Activated T-helper 2 cell treated with anti-CD3 and anti-CD28 coated beads, Interferon-gamma antibody, Interleukin-2, Interleukin-4, amounts not matched to agents 10 μg/mL and 5 μg/mL and 100 μg/mL, durations not matched to agents 14 hours and 24 hours and 36 hours (primary cell): ENCODE measurements at regions not wholly inside any gene's neighbourhood (a gene's known extent, or its start where the extent isn't known, plus 50 kb on each side); places are given as distances from the start of the nearest gene placed in this dataset.
"Not testable (repeated sequence)": the region's sequence is repeated elsewhere in the genome, so short reads cannot be mapped to it uniquely, and the experiment has no call there.

ENCODE experiments used
- DNase-seq: peaks from one replicate; pipeline ENCODE4 v3.0.0; 2021; ENCODE audit warnings: low spot score
- H3K27ac Mint-ChIP-seq: one replicate; pipeline ENCODE4 v1.8.0; 2021; ENCODE audit warnings: mixed read lengths
- H3K27me3 Mint-ChIP-seq: one replicate; pipeline ENCODE4 v1.8.0; 2021; ENCODE audit warnings: low read depth, mixed read lengths
- H3K36me3 Mint-ChIP-seq: one replicate; pipeline ENCODE4 v1.8.0; 2021; ENCODE audit warnings: low read depth, mixed read lengths
- H3K4me1 Mint-ChIP-seq: one replicate; pipeline ENCODE4 v1.8.0; 2021; ENCODE audit warnings: low read depth, mixed read lengths
- H3K4me3 Mint-ChIP-seq: one replicate; pipeline ENCODE4 v1.8.0; 2021; ENCODE audit warnings: low read depth, mild to moderate bottlenecking, moderate library complexity, mixed read lengths
- H3K9me3 Mint-ChIP-seq: one replicate; pipeline ENCODE4 v1.8.0; 2021; ENCODE audit warnings: mixed read lengths
- intact Hi-C: fragments of 100-400 bp; cut with micrococcal nuclease; formaldehyde crosslinking; loops from one replicate; pipeline ENCODE4 v1.15.1; 2023

DNA sequence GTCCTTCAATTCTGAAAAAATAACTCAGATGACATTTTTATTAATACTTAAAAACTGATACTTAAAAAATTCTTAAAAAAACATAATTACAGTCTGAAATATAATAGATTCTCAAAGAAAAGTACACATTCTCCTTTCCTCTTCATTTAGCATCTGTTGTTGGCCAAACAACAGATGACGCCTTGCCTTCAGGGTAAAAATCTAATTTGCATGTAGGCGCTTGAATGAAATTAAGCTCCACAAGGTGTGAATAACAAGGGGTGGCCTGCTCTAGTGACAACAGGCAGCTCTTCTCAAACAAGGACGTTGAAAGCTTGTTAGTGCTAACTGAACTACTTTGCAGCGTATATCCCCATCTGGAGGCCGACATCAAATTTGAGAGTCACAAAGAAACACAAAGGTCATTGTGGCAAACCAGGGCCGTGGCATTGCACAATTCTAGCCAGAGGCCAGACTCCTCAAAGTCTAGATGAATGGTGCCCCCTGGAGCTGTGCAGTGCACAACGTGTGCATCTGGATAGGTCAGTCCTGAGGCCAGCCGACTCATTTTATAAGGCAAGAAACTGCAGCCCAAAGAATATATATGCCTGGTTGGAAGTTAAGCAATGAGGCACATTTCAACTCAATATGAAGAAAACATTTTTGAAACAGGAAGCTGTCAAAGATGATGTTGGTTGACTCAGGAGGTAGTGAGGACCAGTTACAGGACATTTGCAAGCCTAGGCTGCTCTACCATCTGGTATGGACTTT is 459.2 kb upstream of the RUNX1 start:
- intact Hi-C loops = loop anchor here (1.0 kb wide), 1 partner anchor 763 kb away; no protein-coding TSS in a partner anchor
- DNase-seq = no peak
- no peaks in the 10 kb centered on the region for H3K27me3 Mint-ChIP-seq
- H3K27ac Mint-ChIP-seq = no peak overlapping the region
- no peaks in the 10 kb centered on the region for H3K9me3 Mint-ChIP-seq
- no peak overlapping the region for H3K4me3 Mint-ChIP-seq
- H3K4me1 Mint-ChIP-seq = peaks cover 41% of the 10 kb centered on the region
- H3K36me3 Mint-ChIP-seq = no peaks in the 10 kb centered on the region

DNA sequence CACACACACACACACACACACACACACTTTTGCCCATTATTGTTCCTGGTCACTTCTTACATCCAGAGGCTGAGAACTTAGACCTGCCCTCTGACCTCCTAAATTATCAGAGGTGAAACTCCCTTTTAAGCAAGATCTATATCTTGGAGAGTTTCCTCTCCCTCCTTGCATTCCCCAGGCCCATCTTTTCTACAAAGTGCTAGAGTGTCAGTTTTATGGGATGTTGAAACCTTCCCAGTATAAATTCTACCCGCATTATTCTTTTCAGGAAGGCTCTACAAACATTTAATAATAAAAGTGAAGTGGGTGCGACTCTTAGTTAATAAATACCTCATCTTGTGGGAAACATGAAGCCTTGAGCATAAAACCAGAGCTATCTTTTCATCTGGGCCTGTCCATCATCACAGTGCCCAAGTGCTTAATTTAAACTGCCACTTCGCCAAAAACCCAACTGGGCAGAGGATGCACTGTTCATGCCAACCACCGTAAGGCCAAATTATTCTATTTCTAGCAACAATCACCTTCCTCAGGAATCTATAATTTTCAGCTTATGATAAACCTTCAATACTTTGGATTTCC is 458.2 kb upstream of the RUNX1 start:
- Mint-ChIP-seq H3K4me3 (no peak overlapping the region), H3K27ac (no peak overlapping the region), H3K4me1 (peaks cover 48% of the 10 kb centered on the region), H3K36me3 (no peaks in the 10 kb centered on the region), H3K27me3 (no peaks in the 10 kb centered on the region), H3K9me3 (no peaks in the 10 kb centered on the region)
- intact Hi-C loops = no loop called here
- no peak for DNase-seq

DNA sequence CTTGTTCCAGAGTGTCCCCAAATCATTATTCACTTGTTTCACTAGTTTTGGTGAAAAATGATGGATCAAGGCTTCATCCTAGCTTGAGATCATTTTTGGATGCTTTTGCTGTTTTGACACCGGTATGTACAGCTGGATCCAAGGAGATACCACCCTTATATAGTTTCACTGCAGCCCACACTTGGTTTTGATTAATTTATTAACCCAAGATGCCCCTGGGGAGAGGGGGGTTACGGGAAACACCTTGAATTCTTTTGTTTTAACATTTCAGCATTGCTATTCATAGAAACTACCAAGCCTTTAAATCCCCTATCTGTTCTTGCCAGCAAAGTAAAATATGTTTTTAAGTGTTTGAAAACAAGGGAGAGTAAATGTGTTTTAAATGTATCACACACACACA is 457.7 kb upstream of the RUNX1 start:
- Mint-ChIP-seq H3K36me3 (no peaks in the 10 kb centered on the region), H3K27me3 (peaks cover under 1% of the 10 kb centered on the region), H3K9me3 (no peaks in the 10 kb centered on the region), H3K27ac (no peak overlapping the region), H3K4me1 (peaks cover 44% of the 10 kb centered on the region), H3K4me3 (no peak overlapping the region)
- intact Hi-C loops = no loop called here
- DNase-seq = no peak

DNA sequence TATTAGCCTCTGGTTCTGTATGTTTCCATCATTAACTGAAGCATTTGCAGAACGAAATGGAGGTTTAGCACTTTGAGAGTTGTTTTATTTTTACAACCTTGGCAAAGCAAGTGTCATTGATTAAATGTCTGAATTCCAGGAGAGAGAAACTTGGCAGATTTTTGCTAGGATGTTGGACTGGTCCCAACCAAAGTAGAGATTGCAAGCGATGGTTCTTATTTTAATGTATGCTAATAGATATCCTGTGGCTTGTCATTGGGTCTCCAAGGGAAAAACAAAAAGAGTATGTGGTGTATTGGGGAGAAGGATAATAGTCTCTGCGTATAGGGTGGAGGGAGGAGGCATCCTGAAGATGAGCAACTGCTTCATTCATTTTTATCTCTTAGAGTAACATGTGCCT is 457.2 kb upstream of the RUNX1 start:
- no peak overlapping the region for H3K27ac Mint-ChIP-seq
- H3K4me1 Mint-ChIP-seq = peaks cover 40% of the 10 kb centered on the region
- no peak overlapping the region for H3K4me3 Mint-ChIP-seq
- no peaks in the 10 kb centered on the region for H3K36me3 Mint-ChIP-seq
- intact Hi-C loops = no loop called here
- DNase-seq = no peak
- no peaks in the 10 kb centered on the region for H3K9me3 Mint-ChIP-seq
- H3K27me3 Mint-ChIP-seq = peaks cover 2% of the 10 kb centered on the region

DNA sequence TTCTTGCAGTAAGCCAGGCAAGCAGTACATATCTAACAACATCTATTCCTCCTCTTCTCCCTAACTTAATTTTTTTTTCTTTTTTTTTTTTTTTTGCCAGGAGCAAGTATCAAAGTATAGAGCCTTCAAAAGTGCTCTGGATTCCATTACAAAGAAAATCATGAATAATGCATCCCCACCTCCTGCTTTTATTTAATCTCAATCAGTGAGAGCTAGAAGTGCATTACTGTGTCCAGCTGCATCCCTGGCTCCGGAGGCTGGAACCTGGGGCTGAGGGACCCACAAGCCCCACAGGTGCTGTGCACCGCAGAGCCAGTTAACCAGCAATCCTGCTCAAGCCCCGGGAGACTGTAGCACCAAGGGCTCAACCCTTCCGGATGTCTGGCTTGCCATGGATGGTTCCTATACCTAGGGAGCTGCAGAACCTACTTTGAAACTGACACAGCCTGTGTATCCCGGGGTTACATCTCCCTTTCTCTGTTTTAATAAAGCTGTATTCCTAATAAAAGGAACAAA is 455.9 kb upstream of the RUNX1 start:
- peaks cover 7% of the 10 kb centered on the region for H3K27me3 Mint-ChIP-seq
- peaks cover 9% of the 10 kb centered on the region for H3K9me3 Mint-ChIP-seq
- no peak overlapping the region for H3K27ac Mint-ChIP-seq
- intact Hi-C loops = no loop called here
- H3K36me3 Mint-ChIP-seq = no peaks in the 10 kb centered on the region
- no peak for DNase-seq
- no peak overlapping the region for H3K4me3 Mint-ChIP-seq
- peaks cover 32% of the 10 kb centered on the region for H3K4me1 Mint-ChIP-seq

DNA sequence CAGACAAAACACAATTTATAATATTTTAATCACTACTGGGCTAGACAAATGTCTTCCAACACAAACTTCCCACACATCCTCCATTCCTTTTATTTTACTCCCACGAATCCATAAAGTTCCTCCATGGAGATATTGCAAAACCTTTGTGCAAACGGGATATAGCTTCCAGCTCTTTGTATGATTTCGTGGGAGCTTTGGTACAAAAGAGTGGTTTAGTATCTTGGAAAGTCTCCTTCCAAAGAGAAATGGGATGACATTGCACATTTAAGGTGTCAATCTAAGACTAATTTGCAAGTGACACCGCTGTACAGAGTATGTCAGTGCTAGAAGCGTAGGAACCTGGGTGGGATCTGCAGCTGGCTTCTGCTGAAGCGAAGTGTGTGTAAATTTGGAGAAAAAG is 455.2 kb upstream of the RUNX1 start:
- Mint-ChIP-seq H3K27me3 (peaks cover 7% of the 10 kb centered on the region), H3K36me3 (no peaks in the 10 kb centered on the region), H3K4me3 (no peak overlapping the region), H3K4me1 (peaks cover 32% of the 10 kb centered on the region), H3K9me3 (peaks cover 14% of the 10 kb centered on the region), H3K27ac (no peak overlapping the region)
- DNase-seq = no peak
- intact Hi-C loops = no loop called here

DNA sequence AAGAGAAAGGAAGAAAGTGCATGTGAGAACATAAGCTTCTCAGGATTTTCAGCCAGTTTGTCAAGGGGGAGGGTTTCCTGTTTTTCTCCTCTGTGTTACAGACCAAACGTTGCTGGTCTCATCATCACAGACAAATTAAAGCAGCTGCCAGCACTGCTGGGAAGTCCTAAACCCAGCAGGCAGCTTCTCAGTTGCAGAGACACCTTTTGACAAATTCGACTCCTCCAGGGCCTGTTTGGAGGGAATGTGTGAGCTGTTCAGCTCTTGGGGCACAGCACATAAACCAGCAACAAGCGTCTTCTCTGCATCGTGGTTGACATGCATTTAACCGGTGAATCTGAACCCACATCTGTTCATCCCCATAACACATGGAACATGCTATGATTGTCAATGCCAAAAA is 454.6 kb upstream of the RUNX1 start:
- peak overlapping the region; percentile 15 for H3K4me3 Mint-ChIP-seq
- peaks cover 7% of the 10 kb centered on the region for H3K27me3 Mint-ChIP-seq
- no peaks in the 10 kb centered on the region for H3K36me3 Mint-ChIP-seq
- intact Hi-C loops = no loop called here
- peak overlapping the region; percentile 26 for H3K27ac Mint-ChIP-seq
- peaks cover 27% of the 10 kb centered on the region for H3K4me1 Mint-ChIP-seq
- H3K9me3 Mint-ChIP-seq = peaks cover 14% of the 10 kb centered on the region
- no peak for DNase-seq

DNA sequence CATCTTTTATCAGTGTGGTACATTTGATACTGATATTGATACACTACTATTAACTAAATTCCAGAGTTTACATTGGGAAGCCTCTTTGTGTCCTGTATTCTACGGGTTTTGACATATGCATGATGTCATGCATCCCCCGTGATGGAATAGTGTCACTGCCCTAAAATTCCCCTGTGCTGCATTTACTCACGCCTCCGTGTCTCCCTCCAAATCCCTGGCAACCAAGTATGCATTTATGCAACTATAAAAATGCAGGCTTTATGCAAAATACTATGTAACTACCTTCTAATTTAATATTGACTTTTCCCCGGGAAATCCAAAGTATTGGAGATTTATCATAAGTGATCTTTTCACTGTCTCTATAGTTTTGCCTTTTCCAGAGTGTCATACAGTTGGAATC is 453.7 kb upstream of the RUNX1 start:
- Mint-ChIP-seq H3K36me3 (no peaks in the 10 kb centered on the region), H3K27ac (no peak overlapping the region), H3K4me3 (no peak overlapping the region), H3K9me3 (peaks cover 14% of the 10 kb centered on the region), H3K27me3 (peaks cover 7% of the 10 kb centered on the region), H3K4me1 (peaks cover 22% of the 10 kb centered on the region)
- intact Hi-C loops = no loop called here
- DNase-seq = no peak

DNA sequence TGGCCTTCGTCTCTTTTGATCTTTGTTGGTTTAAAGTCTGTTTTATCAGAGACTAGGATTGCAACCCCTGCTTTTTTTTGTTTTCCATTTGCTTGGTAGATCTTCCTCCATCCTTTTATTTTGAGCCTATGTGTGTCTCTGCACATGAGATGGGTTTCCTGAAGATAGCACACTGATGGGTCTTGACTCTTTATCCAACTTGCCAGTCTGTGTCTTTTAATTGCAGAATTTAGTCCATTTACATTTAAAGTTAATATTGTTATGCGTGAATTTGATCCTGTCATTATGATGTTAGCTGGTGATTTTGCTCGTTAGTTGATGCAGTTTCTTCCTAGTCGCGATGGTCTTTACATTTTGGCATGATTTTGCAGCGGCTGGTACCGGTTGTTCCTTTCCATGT is 448.4 kb upstream of the RUNX1 start:
- DNase-seq, intact Hi-C loops: not testable (repeated sequence)
- peaks cover 14% of the 10 kb centered on the region for H3K9me3 Mint-ChIP-seq

DNA sequence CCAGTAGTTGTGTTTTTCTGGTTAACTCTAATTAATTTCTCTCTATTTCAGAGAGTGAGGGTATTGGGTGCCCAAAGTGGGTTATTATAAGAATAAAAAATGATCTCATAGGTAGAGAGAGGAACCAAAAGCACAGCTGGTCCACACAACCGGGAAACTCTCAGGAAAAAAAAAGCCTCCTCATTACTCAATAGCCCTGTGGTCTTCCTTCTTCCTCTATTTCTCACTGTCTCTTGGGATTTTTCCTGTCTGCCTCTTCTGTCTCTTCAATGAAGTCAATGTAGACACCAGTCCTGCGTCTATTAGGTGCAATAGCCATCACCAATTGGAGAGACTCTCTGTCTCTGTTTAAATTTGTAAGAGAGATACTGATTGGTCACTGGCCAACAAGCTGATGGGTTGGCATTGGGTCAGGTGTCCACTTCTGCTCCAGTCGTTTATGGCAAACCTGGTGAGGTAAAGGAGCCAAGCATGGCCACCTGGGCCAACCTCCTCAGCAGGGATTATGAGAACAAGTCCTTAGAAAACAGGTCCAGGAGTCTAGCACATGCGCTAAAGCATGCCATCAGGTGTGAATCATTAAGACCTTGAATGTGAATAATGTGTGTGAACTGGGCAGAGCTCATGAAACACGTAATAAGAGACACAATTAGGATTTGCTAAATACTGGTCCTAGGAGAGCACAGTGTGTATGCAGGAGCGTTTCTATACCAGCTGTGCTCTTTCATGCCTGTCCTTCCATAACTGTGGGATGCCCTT is 443.0 kb upstream of the RUNX1 start:
- no peak overlapping the region for H3K4me3 Mint-ChIP-seq
- H3K4me1 Mint-ChIP-seq = no peaks in the 10 kb centered on the region
- H3K36me3 Mint-ChIP-seq = no peaks in the 10 kb centered on the region
- no peaks in the 10 kb centered on the region for H3K9me3 Mint-ChIP-seq
- no peak for DNase-seq
- H3K27me3 Mint-ChIP-seq = peaks cover 17% of the 10 kb centered on the region
- no peak overlapping the region for H3K27ac Mint-ChIP-seq
- intact Hi-C loops = no loop called here

More for the DNA sequence above, 448.4 kb upstream of the RUNX1 start:
- H3K27ac Mint-ChIP-seq, H3K4me3 Mint-ChIP-seq, H3K4me1 Mint-ChIP-seq, H3K27me3 Mint-ChIP-seq, H3K36me3 Mint-ChIP-seq: not testable (repeated sequence)

DNA sequence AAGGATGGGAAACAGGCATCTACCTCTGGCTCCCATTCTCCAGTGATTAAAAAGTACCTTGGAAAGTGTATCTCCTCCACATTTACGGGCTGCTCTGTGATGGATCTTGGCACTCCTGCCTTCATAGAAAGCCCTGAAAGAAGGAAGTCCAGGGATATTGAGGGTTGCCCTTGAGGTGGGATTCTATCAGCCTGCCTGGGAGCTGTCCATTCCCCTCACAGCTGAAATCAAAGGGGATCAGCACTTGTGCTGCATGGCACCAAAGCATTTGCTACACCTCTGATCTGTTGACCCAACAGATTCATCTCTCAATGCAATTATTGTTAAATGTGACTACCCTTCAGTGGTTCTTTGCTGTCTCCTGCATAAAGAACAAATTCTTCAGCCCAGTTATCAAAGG is 442.0 kb upstream of the RUNX1 start:
- Mint-ChIP-seq H3K27ac (no peak overlapping the region), H3K36me3 (no peaks in the 10 kb centered on the region), H3K9me3 (no peaks in the 10 kb centered on the region), H3K27me3 (peaks cover 23% of the 10 kb centered on the region), H3K4me1 (no peaks in the 10 kb centered on the region), H3K4me3 (no peak overlapping the region)
- DNase-seq = no peak
- intact Hi-C loops = no loop called here

DNA sequence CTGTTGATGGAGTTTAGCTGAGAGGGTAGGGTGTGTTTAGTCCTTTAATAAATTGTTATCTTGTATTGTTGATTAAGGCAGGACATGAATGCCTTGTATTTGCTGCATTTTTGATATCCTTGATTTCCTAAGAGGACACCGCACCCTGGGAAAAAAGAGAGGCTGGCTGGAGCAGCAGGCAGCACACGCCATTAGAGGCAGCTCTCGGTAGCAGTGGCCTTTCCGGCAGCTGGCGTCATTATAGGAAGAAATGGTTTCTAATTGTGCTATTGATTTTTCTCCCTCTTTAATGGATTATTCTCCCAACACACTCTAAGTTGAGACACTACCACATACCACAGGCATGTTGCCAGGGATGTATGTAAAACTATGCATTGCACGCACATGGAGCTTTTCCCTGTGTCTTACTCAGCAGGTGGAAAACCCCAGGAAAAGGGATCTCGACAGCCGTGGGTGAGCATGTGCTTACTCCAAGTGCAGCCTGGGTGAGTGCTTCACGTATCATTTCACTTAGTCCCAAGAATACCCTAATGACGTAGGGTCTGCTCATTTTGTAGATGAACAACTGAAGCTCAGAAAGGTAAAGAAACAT is 440.4 kb upstream of the RUNX1 start:
- Mint-ChIP-seq H3K4me1 (no peaks in the 10 kb centered on the region), H3K4me3 (no peak overlapping the region), H3K36me3 (no peaks in the 10 kb centered on the region)

DNA sequence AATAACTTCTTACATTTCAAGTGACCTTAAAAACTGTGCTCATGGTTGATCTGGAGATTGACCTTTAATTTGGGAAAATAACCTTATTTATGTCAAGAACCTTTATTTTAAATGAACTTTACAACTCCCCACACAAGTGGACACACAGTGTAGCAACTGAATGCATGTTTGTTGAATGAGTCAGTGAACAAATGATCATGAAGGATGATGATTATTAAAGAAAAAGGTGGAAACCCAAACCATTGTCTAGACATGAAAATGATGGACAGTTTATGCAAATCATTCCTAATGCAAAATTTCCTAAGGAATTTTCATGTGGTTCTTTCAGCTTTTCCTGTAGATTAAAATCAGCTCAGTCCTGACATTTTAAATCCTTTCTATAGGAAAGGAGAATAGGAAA is 439.8 kb upstream of the RUNX1 start:
- intact Hi-C loops = no loop called here
- Mint-ChIP-seq H3K36me3 (no peaks in the 10 kb centered on the region), H3K9me3 (no peaks in the 10 kb centered on the region), H3K27me3 (peaks cover 38% of the 10 kb centered on the region), H3K27ac (no peak overlapping the region), H3K4me1 (no peaks in the 10 kb centered on the region), H3K4me3 (no peak overlapping the region)
- no peak for DNase-seq

More for the DNA sequence above, 440.4 kb upstream of the RUNX1 start:
- no peaks in the 10 kb centered on the region for H3K9me3 Mint-ChIP-seq
- intact Hi-C loops = no loop called here
- no peak overlapping the region for H3K27ac Mint-ChIP-seq
- peaks cover 33% of the 10 kb centered on the region for H3K27me3 Mint-ChIP-seq
- DNase-seq = no peak
